CD4-positive, alpha-beta T cell (primary cell): ENCODE measurements at regions not wholly inside any gene's neighbourhood (a gene's known extent, or its start where the extent isn't known, plus 50 kb on each side); places are given as distances from the start of the nearest gene placed in this dataset.

Source experiments
- ATAC-seq: fragments of 200-7000 bp; cut with Tn5 transposase; one replicate; pipeline ENCODE4 v1.10.0; 2022; ENCODE audit warnings: mild to moderate bottlenecking; ENCODE audit not compliant: poor library complexity
- CTCF ChIA-PET: fragments of 350-600 bp; sonication (Branson Sonifier 250); formaldehyde crosslinking; loops from one replicate; lab custom pipeline; 2021; ENCODE audit warnings: antibody characterized with exemption, inconsistent platforms; lab: Charles Lee
- POLR2A ChIA-PET: fragments of 350-600 bp; sonication (Branson Sonifier 250); formaldehyde crosslinking; loops from one replicate; lab custom pipeline; 2021; ENCODE audit warnings: antibody characterized with exemption, inconsistent platforms; lab: Charles Lee
- DNase-seq, 14 experiments: peaks; one replicate each; pipeline ENCODE4 v3.0.0-alpha.2; 2013 to 2020; ENCODE audit warnings: mixed read lengths in 2 of 14
- H3K27ac ChIP-seq, 2 donors: one replicate each; pipeline versions ENCODE4 v1.5.1 to v1.7.0; 2013; ENCODE audit warnings: low read length in 2 of 2, low read depth in 1 of 2, mild to moderate bottlenecking in 1 of 2
- H3K27me3 ChIP-seq, 2 experiments: 1 replicate in 1 of 2; 2 replicates in 1 of 2; pipeline versions ENCODE4 v1.6.1 to v1.7.0; 2013; ENCODE audit warnings: low read length in 2 of 2, control low read depth in 1 of 2, mild to moderate bottlenecking in 1 of 2, moderate library complexity in 1 of 2; ENCODE audit not compliant: insufficient read depth in 2 of 2, control insufficient read depth in 1 of 2
- H3K36me3 ChIP-seq: one replicate; pipeline ENCODE4 v1.6.1; 2013; ENCODE audit warnings: low read length, control low read depth; ENCODE audit not compliant: insufficient read depth
- H3K4me1 ChIP-seq: one replicate; pipeline ENCODE4 v1.6.1; 2013; ENCODE audit warnings: low read length, control low read depth; ENCODE audit not compliant: insufficient read depth
- H3K4me3 ChIP-seq: one replicate; pipeline ENCODE4 v1.5.1; 2013; ENCODE audit warnings: mild to moderate bottlenecking, low read length, moderate library complexity
- H3K9me3 ChIP-seq, 2 experiments: 1 replicate in 1 of 2; 2 replicates in 1 of 2; pipeline versions ENCODE4 v1.6.1 to v1.7.0; 2013; ENCODE audit warnings: low read length in 2 of 2, mild to moderate bottlenecking in 2 of 2, control low read depth in 1 of 2, moderate library complexity in 1 of 2; ENCODE audit not compliant: control insufficient read depth in 1 of 2, insufficient read depth in 1 of 2
- H3K27ac Mint-ChIP-seq: one replicate; pipeline ENCODE4 v1.8.0; 2020; ENCODE audit warnings: mixed read lengths
- H3K27me3 Mint-ChIP-seq: one replicate; pipeline ENCODE4 v1.8.0; 2021; ENCODE audit warnings: mixed read lengths
- H3K36me3 Mint-ChIP-seq: one replicate; pipeline ENCODE4 v1.8.0; 2021; ENCODE audit warnings: low read depth, mixed read lengths
- H3K4me1 Mint-ChIP-seq: one replicate; pipeline ENCODE4 v1.8.0; 2021; ENCODE audit warnings: low read depth, mixed read lengths
- H3K4me3 Mint-ChIP-seq: one replicate; pipeline ENCODE4 v1.8.0; 2020; ENCODE audit warnings: mild to moderate bottlenecking, mixed read lengths
- H3K9me3 Mint-ChIP-seq: one replicate; pipeline ENCODE4 v1.8.0; 2020; ENCODE audit warnings: mixed read lengths
- intact Hi-C, 2 experiments: fragments of 100-400 bp; cut with DNase I in 1 of 2; cut with micrococcal nuclease in 1 of 2; formaldehyde crosslinking; loops; one replicate each; pipeline versions ENCODE4 v1.15.1 to v1.9.0; 2023 to 2025; cut with DNase I, micrococcal nuclease
- TF ChIP-seq, protein P1 (sequence below): fragments of 200-600 bp; IDR thresholded peaks from one replicate; pipeline ENCODE4 v1.8.0; 2022; ENCODE audit warnings: antibody characterized with exemption, mild to moderate bottlenecking

DNA sequence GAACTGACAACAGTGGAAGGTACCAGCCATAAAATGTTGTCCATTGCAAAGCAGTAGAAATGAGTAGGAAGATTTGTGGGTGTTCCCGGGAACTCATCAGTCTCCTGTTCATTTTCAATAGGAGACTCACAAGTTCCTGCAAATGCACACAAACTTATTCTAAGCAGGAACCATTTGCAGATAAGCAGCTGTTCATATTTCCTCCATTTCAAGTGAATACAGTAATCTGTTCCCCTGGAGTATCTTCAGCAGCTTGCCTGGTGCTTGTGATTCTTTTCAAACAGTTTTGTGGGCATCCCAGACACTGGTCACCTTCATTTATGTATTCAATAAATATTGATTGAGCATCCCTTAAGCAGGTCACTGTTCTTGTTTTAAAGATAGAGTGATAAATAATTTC lies 1315.5 kb upstream of the C9orf72 start:
- Histone ChIP-seq H3K27ac (no peak overlapping the region), H3K4me3 (no peak overlapping the region), H3K9me3 (no peaks in the 10 kb centered on the region), H3K36me3 (no peaks in the 10 kb centered on the region), H3K27me3 (no peaks in the 10 kb centered on the region), H3K4me1 (no peaks in the 10 kb centered on the region)
- Mint-ChIP-seq H3K4me3 (no peak overlapping the region), H3K4me1 (no peaks in the 10 kb centered on the region), H3K36me3 (no peaks in the 10 kb centered on the region), H3K27me3 (no peaks in the 10 kb centered on the region), H3K9me3 (no peaks in the 10 kb centered on the region), H3K27ac (no peak overlapping the region)
- no peak for DNase-seq
- intact Hi-C loops, result no loop called here
- TF ChIP-seq, protein P1, sequence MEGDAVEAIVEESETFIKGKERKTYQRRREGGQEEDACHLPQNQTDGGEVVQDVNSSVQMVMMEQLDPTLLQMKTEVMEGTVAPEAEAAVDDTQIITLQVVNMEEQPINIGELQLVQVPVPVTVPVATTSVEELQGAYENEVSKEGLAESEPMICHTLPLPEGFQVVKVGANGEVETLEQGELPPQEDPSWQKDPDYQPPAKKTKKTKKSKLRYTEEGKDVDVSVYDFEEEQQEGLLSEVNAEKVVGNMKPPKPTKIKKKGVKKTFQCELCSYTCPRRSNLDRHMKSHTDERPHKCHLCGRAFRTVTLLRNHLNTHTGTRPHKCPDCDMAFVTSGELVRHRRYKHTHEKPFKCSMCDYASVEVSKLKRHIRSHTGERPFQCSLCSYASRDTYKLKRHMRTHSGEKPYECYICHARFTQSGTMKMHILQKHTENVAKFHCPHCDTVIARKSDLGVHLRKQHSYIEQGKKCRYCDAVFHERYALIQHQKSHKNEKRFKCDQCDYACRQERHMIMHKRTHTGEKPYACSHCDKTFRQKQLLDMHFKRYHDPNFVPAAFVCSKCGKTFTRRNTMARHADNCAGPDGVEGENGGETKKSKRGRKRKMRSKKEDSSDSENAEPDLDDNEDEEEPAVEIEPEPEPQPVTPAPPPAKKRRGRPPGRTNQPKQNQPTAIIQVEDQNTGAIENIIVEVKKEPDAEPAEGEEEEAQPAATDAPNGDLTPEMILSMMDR, result no peak
- ChIA-PET POLR2A (no interaction called here), CTCF (no interaction called here)
- no peak for ATAC-seq

DNA sequence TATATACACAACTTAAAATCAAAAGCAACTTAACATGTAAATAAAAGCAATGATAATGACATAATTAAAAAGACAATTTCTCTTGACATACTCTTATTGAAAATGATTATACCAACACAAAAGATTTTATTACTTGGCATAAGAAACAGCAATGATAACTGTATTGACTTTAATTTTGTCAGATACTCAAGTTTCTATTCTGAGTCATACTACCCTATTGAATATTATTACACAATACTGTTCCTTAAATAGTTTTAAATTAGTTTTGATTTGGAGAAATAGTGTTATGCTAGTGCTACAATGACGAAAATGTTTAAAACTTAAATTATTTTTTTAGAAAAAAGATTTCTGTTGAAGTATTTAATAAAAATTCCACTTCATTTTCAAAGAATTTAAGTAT lies 1319.3 kb upstream of the C9orf72 start:
- Mint-ChIP-seq H3K27ac (no peak overlapping the region), H3K9me3 (peaks cover 4% of the 10 kb centered on the region), H3K4me3 (no peak overlapping the region), H3K4me1 (no peaks in the 10 kb centered on the region), H3K27me3 (no peaks in the 10 kb centered on the region), H3K36me3 (no peaks in the 10 kb centered on the region)
- DNase-seq (no peak), ATAC-seq (no peak)
- Histone ChIP-seq H3K4me3 (no peak overlapping the region), H3K36me3 (no peaks in the 10 kb centered on the region), H3K27ac (no peak overlapping the region), H3K9me3 (no peaks in the 10 kb centered on the region), H3K27me3 (no peaks in the 10 kb centered on the region), H3K4me1 (no peaks in the 10 kb centered on the region)
- TF ChIP-seq, protein P1, result no peak
- POLR2A ChIA-PET, result no interaction called here
- CTCF ChIA-PET, result no interaction called here
- intact Hi-C loops, result loop anchor here in 1 of 2 experiments (5.0 kb wide), 1 partner anchor 50 kb away; no protein-coding TSS in a partner anchor

DNA sequence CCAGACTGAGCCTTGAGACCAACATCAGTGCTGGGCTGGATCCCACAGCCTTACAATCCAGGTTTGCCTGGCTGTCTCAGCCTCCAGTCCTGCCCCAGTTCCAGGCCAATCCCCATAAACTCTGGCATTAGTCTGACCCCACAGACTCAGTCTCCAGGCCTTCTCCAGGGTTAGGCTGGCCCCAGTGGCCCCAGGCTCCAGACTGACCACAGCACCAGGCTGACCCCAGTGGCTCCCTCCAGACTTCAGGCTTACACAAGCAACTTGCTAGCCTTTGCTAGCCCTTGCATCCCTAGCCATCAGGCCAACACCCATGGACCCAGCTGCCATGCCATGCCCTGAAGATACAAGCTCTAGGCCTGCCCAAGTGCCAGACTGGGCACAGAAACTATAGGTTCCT lies 1326.0 kb upstream of the C9orf72 start:
- no peak for DNase-seq
- Mint-ChIP-seq H3K27ac (no peak overlapping the region), H3K9me3 (peaks cover 6% of the 10 kb centered on the region), H3K27me3 (no peaks in the 10 kb centered on the region), H3K4me1 (no peaks in the 10 kb centered on the region), H3K4me3 (no peak overlapping the region), H3K36me3 (no peaks in the 10 kb centered on the region)
- Histone ChIP-seq H3K9me3 (peaks cover 3 to 14% of the 10 kb centered on the region in 2 experiments), H3K4me1 (no peaks in the 10 kb centered on the region), H3K27ac (no peak overlapping the region), H3K36me3 (no peaks in the 10 kb centered on the region), H3K4me3 (no peak overlapping the region), H3K27me3 (no peaks in the 10 kb centered on the region)
- ChIA-PET POLR2A (no interaction called here), CTCF (no interaction called here)
- TF ChIP-seq, protein P1, result no peak
- ATAC-seq, result no peak
- intact Hi-C loops, result no loop called here
